ENCODE measurements at regions not wholly inside any gene's neighbourhood (a gene's known extent, or its start where the extent isn't known, plus 50 kb on each side); places are given as distances from the start of the nearest gene placed in this dataset.

DNA sequence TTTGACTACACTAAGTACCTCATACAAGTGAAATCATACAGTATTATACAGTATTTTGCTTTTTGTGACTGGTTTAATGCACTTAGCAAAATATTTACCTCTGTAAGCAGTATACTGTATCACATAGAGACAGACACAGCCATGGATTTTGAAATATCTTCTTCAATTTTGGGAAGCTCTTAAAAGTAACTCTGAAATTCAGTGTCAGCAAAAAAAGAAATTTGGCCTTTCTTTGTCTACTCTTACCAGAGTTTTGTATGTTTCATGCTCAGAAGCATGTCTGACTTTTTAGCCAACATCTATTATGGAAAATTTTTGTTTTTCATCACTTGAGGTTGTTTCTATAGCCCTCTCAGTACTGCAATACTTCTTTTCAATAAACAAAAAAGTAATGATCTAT is 1102.2 kb downstream of the TRHDE start:
- Histone ChIP-seq H3K27ac (no peak overlapping the region), H3K36me3 (no peaks in the 10 kb centered on the region), H3K27me3 (no peaks in the 10 kb centered on the region), H3K4me1 (no peaks in the 10 kb centered on the region), H3K4me3 (no peak overlapping the region), H3K9me3 (no peaks in the 10 kb centered on the region)
- no peak for TF ChIP-seq POLR2AphosphoS5 (IDR thresholded peaks at IDR 0.05)
- TF ChIP-seq, protein P1, sequence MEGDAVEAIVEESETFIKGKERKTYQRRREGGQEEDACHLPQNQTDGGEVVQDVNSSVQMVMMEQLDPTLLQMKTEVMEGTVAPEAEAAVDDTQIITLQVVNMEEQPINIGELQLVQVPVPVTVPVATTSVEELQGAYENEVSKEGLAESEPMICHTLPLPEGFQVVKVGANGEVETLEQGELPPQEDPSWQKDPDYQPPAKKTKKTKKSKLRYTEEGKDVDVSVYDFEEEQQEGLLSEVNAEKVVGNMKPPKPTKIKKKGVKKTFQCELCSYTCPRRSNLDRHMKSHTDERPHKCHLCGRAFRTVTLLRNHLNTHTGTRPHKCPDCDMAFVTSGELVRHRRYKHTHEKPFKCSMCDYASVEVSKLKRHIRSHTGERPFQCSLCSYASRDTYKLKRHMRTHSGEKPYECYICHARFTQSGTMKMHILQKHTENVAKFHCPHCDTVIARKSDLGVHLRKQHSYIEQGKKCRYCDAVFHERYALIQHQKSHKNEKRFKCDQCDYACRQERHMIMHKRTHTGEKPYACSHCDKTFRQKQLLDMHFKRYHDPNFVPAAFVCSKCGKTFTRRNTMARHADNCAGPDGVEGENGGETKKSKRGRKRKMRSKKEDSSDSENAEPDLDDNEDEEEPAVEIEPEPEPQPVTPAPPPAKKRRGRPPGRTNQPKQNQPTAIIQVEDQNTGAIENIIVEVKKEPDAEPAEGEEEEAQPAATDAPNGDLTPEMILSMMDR (IDR thresholded peaks at IDR 0.05) = no peak
- no peak for TF ChIP-seq EP300 (IDR thresholded peaks at IDR 0.05)
- no peak for TF ChIP-seq POLR2A (IDR thresholded peaks at IDR 0.05)
- no peak for ATAC-seq (ENCODE audit: low FRiP score in 2 of 2)
- no peak for DNase-seq

DNA sequence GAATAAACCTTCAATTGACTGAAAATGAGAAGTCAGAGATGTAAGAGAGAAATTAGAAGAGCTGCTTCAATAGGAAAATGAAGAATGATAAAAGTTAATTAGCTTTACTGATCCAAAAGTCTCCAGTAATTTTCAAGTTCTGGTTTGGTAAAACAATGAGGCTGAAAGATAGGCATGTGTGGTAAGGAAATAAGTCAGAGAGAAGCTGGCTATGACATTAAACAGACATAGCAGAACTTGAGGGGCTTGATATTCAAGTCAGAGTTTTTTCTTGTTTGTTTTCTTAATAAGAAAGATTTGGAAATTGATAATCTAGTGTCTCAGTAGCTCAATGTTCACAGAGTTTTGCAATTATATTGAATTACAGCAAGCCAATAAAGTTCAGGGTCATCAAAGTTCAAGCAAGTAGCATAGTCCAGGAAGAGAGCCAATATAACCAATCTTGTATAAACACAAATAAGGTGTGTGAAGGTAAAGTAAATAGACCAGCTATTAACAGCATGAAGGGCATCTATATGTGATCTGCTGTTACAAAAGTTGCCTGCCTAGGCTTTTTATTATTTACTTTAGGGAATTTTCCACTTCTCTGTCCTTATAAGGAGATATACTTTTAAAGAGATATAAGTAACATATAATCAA is 1111.5 kb downstream of the TRHDE start:
- Histone ChIP-seq H3K4me1 (peaks cover 0 to 3% (median 0%) of the 10 kb centered on the region in 4 donors), H3K4me3 (no peak overlapping the region), H3K9me3 (no peaks in the 10 kb centered on the region), H3K36me3 (no peaks in the 10 kb centered on the region), H3K27me3 (no peaks in the 10 kb centered on the region), H3K27ac (no peak overlapping the region)
- TF ChIP-seq EP300 (IDR thresholded peaks at IDR 0.05) (no peak), POLR2AphosphoS5 (IDR thresholded peaks at IDR 0.05) (no peak), POLR2A (IDR thresholded peaks at IDR 0.05) (no peak)
- TF ChIP-seq, protein P1 (IDR thresholded peaks at IDR 0.05) = no peak
- ATAC-seq (ENCODE audit: low FRiP score in 2 of 2) = no peak
- DNase-seq = no peak

DNA sequence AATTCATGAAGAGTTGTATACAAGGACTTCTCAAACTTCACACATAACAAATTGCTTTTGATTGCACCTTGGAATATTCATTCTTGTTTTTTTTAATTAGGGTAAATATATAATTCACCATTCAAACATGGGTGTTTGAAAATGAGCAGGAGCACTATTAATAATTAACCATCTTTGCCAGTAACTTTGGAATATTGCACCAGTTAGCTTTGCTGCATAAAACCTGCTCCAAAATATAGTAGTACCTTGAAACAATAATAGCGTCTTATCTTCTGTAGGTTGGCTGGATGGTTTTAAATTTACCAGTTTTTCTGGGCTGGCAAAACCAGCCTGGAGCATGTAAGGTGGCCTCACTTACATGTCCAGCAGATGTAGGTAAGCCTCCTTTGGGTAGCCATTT is 1112.4 kb downstream of the TRHDE start:
- H3K36me3 ChIP-seq = no peaks in the 10 kb centered on the region
- H3K27me3 ChIP-seq = no peaks in the 10 kb centered on the region
- H3K4me3 ChIP-seq = no peak overlapping the region
- ATAC-seq (ENCODE audit: low FRiP score in 2 of 2) (no peak), DNase-seq (no peak)
- H3K4me1 ChIP-seq = peaks cover 0 to 3% (median 0%) of the 10 kb centered on the region in 4 donors
- no peaks in the 10 kb centered on the region for H3K9me3 ChIP-seq
- 72 to 77% methylated on average over 1 of the region's 1 CpG for WGBS, 2 donors
- no peak overlapping the region for H3K27ac ChIP-seq
- TF ChIP-seq, protein P1 (IDR thresholded peaks at IDR 0.05) = no peak
- TF ChIP-seq POLR2AphosphoS5 (IDR thresholded peaks at IDR 0.05) = no peak
- TF ChIP-seq EP300 (IDR thresholded peaks at IDR 0.05) = no peak
- TF ChIP-seq POLR2A (IDR thresholded peaks at IDR 0.05) = no peak

DNA sequence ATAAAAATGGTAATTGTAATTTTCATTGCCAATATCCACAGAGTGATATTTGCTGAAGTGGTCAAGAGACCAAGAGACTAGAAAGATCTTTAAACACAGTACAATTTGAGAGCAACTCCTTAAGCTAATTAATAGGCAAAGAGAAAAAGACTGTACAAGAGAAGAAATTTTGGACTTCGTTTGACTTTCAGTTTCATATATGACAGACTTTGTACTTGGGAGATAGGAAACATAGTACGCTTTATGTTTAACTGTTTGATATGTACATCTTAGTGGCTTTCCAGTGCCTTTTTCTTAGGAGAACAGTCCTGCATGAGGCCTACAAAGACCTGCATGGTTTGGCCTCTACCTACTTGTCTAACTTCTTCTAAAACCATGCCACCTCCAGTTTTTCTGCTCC is 1118.1 kb downstream of the TRHDE start:
- H3K4me3 ChIP-seq = no peak overlapping the region
- ATAC-seq (ENCODE audit: low FRiP score in 2 of 2) (no peak), DNase-seq (no peak)
- TF ChIP-seq, protein P1 (IDR thresholded peaks at IDR 0.05) = no peak
- TF ChIP-seq POLR2AphosphoS5 (IDR thresholded peaks at IDR 0.05) = no peak
- no peak for TF ChIP-seq POLR2A (IDR thresholded peaks at IDR 0.05)
- TF ChIP-seq EP300 (IDR thresholded peaks at IDR 0.05) = no peak
- H3K4me1 ChIP-seq = no peaks in the 10 kb centered on the region
- WGBS, 2 donors = 79 to 80% methylated on average over 2 of the region's 2 CpGs
- no peak overlapping the region for H3K27ac ChIP-seq
- no peaks in the 10 kb centered on the region for H3K9me3 ChIP-seq
- no peaks in the 10 kb centered on the region for H3K27me3 ChIP-seq
- no peaks in the 10 kb centered on the region for H3K36me3 ChIP-seq

DNA sequence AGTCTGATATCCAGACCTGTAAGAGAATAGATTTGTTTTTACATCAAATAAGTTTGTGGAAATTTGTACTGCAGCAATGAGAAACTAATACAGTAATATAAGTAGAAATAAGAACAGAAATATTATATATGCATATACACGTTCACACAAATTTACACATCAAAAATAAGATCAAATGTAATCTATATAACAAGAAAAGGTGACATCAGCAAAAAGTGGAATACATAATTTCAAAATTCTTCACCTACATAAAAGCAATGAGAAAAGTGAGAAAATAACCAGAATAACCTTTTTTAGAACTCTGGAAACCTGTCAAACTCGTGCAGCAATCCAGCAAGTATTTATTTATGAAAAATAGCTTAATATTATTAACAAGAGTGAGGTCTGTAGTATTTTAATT is 1124.6 kb upstream of the ATXN7L3B start:
- peaks cover 0 to 20% (median 14%) of the 10 kb centered on the region in 4 donors for H3K9me3 ChIP-seq
- WGBS, 2 donors = 78 to 83% methylated on average over 2 of the region's 2 CpGs
- no peak for TF ChIP-seq POLR2A (IDR thresholded peaks at IDR 0.05)
- no peak for TF ChIP-seq POLR2AphosphoS5 (IDR thresholded peaks at IDR 0.05)
- TF ChIP-seq, protein P1 (IDR thresholded peaks at IDR 0.05) = no peak
- TF ChIP-seq EP300 (IDR thresholded peaks at IDR 0.05) = no peak
- ATAC-seq (ENCODE audit: low FRiP score in 2 of 2) (no peak), DNase-seq (no peak)
- H3K27me3 ChIP-seq = no peaks in the 10 kb centered on the region
- H3K27ac ChIP-seq = no peak overlapping the region
- H3K4me1 ChIP-seq = no peaks in the 10 kb centered on the region
- no peaks in the 10 kb centered on the region for H3K36me3 ChIP-seq
- no peak overlapping the region for H3K4me3 ChIP-seq
